Neural cell (in vitro differentiated cells): ENCODE measurements at regions not wholly inside any gene's neighbourhood (a gene's known extent, or its start where the extent isn't known, plus 50 kb on each side); places are given as distances from the start of the nearest gene placed in this dataset.

Experiments used
- MXI1 ChIP-seq: fragments of 450-650 bp; conservative IDR thresholded peaks from 2 replicates; pipeline ENCODE4 v1.6.1; 2014; ENCODE audit warnings: antibody characterized with exemption, mild to moderate bottlenecking; ENCODE audit not compliant: poor library complexity, severe bottlenecking
- POLR2AphosphoS5 ChIP-seq: IDR thresholded peaks from 2 replicates; pipeline ENCODE4 v1.6.1; 2012
- SMC3 ChIP-seq: fragments of 450-650 bp; conservative IDR thresholded peaks from 2 replicates; pipeline ENCODE4 v1.6.1; 2014; ENCODE audit warnings: antibody characterized with exemption, mild to moderate bottlenecking, moderate library complexity; ENCODE audit not compliant: poor library complexity
- TF ChIP-seq, protein P1 (sequence below): fragments of 450-650 bp; IDR thresholded peaks from 2 replicates; pipeline ENCODE4 v1.5.1; 2014; ENCODE audit warnings: antibody characterized with exemption, mild to moderate bottlenecking, moderate library complexity; ENCODE audit not compliant: poor library complexity, severe bottlenecking

DNA sequence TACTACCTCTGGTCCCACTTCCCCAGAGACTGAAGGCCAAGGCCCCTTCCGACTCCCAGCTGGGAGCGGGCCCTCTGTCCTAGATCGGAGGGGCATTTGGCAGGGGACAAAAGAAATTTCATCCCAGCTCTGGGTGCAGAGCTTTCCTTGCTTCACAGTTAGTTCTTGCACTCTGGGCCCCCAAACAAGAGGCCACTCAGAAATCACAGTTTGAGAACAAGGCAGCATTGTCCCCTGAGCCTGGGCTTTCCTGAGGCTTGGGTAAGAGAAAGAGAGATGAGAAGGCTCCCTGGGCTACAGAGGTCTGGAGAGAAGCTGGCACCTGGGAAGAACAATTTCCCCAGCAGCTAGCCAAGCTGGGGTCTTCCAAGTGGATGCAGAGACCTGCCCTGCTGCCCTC, 71.8 kb upstream of the NCAM1 start:
- TF ChIP-seq POLR2AphosphoS5, result no peak
- TF ChIP-seq, protein P1, sequence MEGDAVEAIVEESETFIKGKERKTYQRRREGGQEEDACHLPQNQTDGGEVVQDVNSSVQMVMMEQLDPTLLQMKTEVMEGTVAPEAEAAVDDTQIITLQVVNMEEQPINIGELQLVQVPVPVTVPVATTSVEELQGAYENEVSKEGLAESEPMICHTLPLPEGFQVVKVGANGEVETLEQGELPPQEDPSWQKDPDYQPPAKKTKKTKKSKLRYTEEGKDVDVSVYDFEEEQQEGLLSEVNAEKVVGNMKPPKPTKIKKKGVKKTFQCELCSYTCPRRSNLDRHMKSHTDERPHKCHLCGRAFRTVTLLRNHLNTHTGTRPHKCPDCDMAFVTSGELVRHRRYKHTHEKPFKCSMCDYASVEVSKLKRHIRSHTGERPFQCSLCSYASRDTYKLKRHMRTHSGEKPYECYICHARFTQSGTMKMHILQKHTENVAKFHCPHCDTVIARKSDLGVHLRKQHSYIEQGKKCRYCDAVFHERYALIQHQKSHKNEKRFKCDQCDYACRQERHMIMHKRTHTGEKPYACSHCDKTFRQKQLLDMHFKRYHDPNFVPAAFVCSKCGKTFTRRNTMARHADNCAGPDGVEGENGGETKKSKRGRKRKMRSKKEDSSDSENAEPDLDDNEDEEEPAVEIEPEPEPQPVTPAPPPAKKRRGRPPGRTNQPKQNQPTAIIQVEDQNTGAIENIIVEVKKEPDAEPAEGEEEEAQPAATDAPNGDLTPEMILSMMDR, result no peak
- no peak for TF ChIP-seq SMC3
- no peak for TF ChIP-seq MXI1
